ENCODE measurements at regions not wholly inside any gene's neighbourhood (a gene's known extent, or its start where the extent isn't known, plus 50 kb on each side); places are given as distances from the start of the nearest gene placed in this dataset.

DNA sequence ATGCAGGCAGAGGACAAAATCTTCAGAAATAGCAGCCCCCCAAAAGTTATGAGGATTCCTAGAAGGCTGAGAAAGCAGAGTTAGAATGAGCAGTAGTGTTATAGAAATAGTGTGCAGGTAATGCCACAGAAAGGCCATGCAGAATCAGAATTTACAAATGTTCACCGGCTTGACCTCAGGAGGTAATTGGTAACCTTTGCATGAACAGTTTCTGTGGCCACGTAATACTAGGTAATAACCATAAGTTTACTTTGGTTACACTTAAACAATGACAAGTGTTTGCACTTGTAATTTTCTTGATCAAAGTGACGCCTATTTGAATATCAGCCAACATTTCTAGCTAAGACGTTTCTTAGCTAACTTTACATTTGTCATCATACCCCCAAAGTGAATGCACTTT is 393.6 kb downstream of the GPAT3 start:
- TF ChIP-seq GATA3 (IDR thresholded peaks at IDR 0.05; ENCODE audit: low read depth, low read length) (no peak), GATA2 (IDR thresholded peaks at IDR 0.05; ENCODE audit: low read depth, low read length) (no peak)

Data from SH-SY5Y (cell line).